ENCODE measurements at regions not wholly inside any gene's neighbourhood (a gene's known extent, or its start where the extent isn't known, plus 50 kb on each side); places are given as distances from the start of the nearest gene placed in this dataset.
"Not testable (repeated sequence)": the region's sequence is repeated elsewhere in the genome, so short reads cannot be mapped to it uniquely, and the experiment has no call there.

GRCh38 chr5:1598950-1599737 is 75.4 kb upstream of the LPCAT1 start:
- intact Hi-C loops (cut with micrococcal nuclease), result loop anchor here (10.0 kb wide), 1 partner anchor 74 kb away; the partner anchor contains the start of gene LPCAT1

GRCh38 chr5:1597093-1597473 is 73.3 kb upstream of the LPCAT1 start:
- intact Hi-C loops (cut with micrococcal nuclease), result loop anchor here (10.0 kb wide), 1 partner anchor 72 kb away; the partner anchor contains the start of gene LPCAT1

GRCh38 chr5:1596462-1597092 is 72.8 kb upstream of the LPCAT1 start:
- intact Hi-C loops (cut with micrococcal nuclease), result loop anchor here (10.0 kb wide), 1 partner anchor 72 kb away; the partner anchor contains the start of gene LPCAT1

GRCh38 chr5:1594357-1595106 is 70.8 kb upstream of the LPCAT1 start:
- intact Hi-C loops (cut with micrococcal nuclease), result loop anchor here (5.0 to 10.0 kb wide), 2 partner anchors 48 to 70 kb away; partner anchors contain the start of gene LPCAT1

- intact Hi-C loops (cut with micrococcal nuclease), result loop anchor here (5.0 to 10.0 kb wide), 2 partner anchors 48 to 69 kb away; partner anchors contain the start of gene LPCAT1
Observed at GRCh38 chr5:1593903-1594356, 70.2 kb upstream of the LPCAT1 start.

GRCh38 chr5:1588071-1588694 is 64.4 kb upstream of the LPCAT1 start:
- intact Hi-C loops (cut with micrococcal nuclease), result not testable (repeated sequence)

- intact Hi-C loops (cut with micrococcal nuclease), result not testable (repeated sequence)
Observed at GRCh38 chr5:1583081-1583875, 59.5 kb upstream of the LPCAT1 start.

DNA sequence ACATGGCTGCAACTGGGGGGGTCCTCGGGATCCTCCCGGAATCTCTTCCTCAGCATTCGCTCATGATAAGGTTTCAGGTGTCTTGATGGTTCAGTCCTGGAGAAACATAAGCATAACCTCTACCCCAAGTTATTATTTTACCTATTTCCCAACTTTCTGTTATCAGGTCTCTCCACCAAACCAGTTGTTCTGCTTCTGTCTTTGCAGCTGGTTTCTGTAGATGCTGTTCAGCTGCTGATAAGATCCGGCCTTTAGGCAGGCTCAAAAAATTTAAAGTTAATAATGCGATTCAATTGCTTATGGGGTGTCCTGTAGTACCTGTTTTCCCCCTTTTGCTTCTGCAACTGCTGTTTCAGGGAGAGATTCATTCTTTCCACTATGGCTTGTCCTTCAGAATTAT is 55.6 kb upstream of the LPCAT1 start:
- intact Hi-C loops (cut with micrococcal nuclease), result not testable (repeated sequence)

GRCh38 chr5:1576851-1577250 is 53.1 kb upstream of the LPCAT1 start:
- intact Hi-C loops (cut with micrococcal nuclease), result not testable (repeated sequence)

DNA sequence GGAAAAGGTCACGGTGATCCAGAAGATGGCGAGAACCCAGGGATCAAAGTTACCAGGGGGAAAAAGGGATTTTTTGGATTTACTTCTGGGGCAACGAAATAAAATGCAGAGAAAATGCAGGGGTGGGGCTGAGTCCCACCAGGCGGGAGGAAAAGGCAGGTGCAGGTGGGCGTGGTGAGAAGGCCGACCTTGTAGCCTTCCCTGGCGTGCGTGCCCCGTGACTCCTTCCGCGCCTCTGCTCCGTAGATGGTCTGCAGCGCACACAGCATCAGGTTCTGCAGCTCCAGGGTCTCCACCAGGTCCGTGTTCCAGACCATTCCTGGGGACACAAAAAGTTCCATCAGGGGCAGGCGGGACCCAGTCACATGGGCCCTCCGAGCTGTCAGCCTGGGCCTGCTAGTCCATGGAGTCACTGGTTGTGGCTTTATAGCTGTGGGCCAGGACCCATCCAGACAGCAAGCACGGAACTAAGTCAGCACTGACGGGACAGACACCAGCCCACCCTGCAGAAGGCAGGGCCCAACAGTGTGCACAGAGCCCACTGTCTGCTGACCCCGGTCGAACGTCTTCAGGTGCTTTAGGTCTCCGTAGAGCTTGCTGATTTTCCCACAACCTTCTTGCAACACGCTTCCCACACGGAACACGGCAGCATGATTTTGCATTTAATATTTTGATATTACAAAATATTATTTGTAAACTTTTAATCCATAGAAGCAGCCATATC is 52.4 kb upstream of the LPCAT1 start:
- intact Hi-C loops (cut with micrococcal nuclease), result not testable (repeated sequence)

DNA sequence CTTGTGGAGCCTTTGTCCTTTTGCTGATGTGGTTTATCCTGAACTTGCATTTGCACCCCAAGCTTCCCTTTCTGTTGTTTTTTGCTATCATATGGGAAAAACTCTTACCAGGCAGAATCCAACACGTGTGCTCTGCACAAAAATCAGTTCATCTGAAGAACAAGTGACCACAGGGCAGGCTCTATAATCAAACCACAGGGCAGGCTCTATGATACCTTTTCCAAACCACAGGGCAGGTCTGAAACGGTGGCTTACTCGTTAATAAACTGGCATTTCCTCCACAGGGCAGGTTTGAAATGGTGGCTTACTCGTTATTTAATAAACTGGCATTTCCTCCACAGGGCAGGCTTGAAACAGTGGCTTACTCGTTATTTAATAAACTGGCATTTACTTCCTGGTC is 51.7 kb upstream of the LPCAT1 start:
- intact Hi-C loops (cut with micrococcal nuclease), result not testable (repeated sequence)

- intact Hi-C loops (cut with micrococcal nuclease), result not testable (repeated sequence)
Observed at GRCh38 chr5:1574023-1574318, 50.2 kb upstream of the LPCAT1 start.

DNA sequence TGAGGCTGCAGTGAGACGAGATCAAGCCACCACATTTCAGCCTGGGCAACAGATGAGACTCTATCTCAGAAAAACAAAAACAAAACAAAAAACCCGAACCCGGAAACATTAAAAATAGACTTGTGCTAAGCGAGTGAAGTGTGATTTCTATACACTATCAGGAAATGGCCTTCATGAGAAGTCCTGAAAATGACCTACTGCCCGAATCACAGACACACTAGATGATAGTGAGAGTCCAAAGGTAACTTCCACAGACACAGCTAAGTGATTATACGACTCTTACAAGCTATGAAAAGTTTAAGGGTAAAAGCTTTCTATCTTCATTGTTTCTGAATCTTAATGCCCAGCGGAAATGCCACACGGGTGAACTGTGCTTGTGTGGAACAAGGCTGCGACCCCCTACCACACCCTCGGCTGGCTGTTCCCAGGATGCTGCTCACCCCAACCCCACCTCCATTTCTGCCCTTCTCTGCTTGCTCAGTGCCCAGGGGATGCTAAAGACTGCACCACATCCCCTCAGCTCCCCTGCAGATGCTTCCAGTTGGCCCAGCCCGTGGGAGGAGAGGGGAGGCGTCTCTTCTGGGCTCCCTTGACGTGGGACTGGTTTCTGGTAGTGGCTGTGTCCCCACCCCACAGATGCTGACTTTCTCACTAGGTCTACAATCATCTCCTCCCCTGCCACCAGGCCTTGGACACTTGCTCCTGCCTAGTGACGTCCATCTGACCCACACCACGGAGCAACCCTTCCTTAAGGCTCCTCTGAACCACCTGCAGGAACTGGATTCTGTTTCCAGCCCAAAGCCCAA is 49.7 kb upstream of the LPCAT1 start:
- intact Hi-C loops (cut with micrococcal nuclease), result not testable (repeated sequence)
